DND-41 (cell line): ENCODE measurements at regions not wholly inside any gene's neighbourhood (a gene's known extent, or its start where the extent isn't known, plus 50 kb on each side); places are given as distances from the start of the nearest gene placed in this dataset.

Experiments
- ATAC-seq: fragments of 200-7000 bp; cut with Tn5 transposase; 3 replicates; pipeline ENCODE4 v1.9.1; 2021; ENCODE audit warnings: low read depth; ENCODE audit not compliant: insufficient read depth
- DNase-seq: peaks from one replicate; pipeline ENCODE4 v3.0.0-alpha.2; 2020
- H2AFZ ChIP-seq: 2 replicates; pipeline ENCODE4 v1.6.0; 2012; ENCODE audit warnings: low read depth, low read length
- H3K27ac ChIP-seq: 2 replicates; pipeline ENCODE4 v1.5.1; 2012; ENCODE audit warnings: low read length, inconsistent platforms
- H3K27me3 ChIP-seq: fragments of 200-600 bp; sonication (generic); 2 replicates; pipeline ENCODE4 v1.6.0; 2012; ENCODE audit warnings: low read length, mild to moderate bottlenecking, inconsistent platforms; ENCODE audit not compliant: insufficient read depth, poor library complexity
- H3K36me3 ChIP-seq: 2 replicates; pipeline ENCODE4 v1.5.1; 2012; ENCODE audit warnings: low read length, inconsistent platforms; ENCODE audit not compliant: insufficient read depth
- H3K4me1 ChIP-seq: 2 replicates; pipeline ENCODE4 v1.5.1; 2012; ENCODE audit warnings: mild to moderate bottlenecking, low read length; ENCODE audit not compliant: insufficient read depth
- H3K4me2 ChIP-seq: 2 replicates; pipeline ENCODE4 v1.6.0; 2012; ENCODE audit warnings: mild to moderate bottlenecking, moderate library complexity, low read length, inconsistent platforms; ENCODE audit not compliant: insufficient read depth
- H3K4me3 ChIP-seq, 2 experiments: fragments of 200-600 bp in 1 of 2; shearing (Covaris generic) in 1 of 2; 2 replicates each; pipeline ENCODE4 v1.5.1; 2012 to 2016; ENCODE audit warnings: inconsistent platforms in 2 of 2, low read length in 2 of 2, mild to moderate bottlenecking in 2 of 2, low read depth in 1 of 2, moderate library complexity in 1 of 2
- H3K79me2 ChIP-seq: 2 replicates; pipeline ENCODE4 v1.6.0; 2012; ENCODE audit warnings: low read length, inconsistent platforms; ENCODE audit not compliant: insufficient read depth
- H3K9ac ChIP-seq: 2 replicates; pipeline ENCODE4 v1.6.0; 2012; ENCODE audit warnings: low read depth, mild to moderate bottlenecking, inconsistent platforms, low read length, moderate library complexity
- H3K9me3 ChIP-seq: 2 replicates; pipeline ENCODE4 v1.5.1; 2012; ENCODE audit warnings: low read length, moderate library complexity, mild to moderate bottlenecking, inconsistent platforms; ENCODE audit not compliant: insufficient read depth, severe bottlenecking
- H4K20me1 ChIP-seq: 2 replicates; pipeline ENCODE4 v1.6.0; 2012; ENCODE audit warnings: low read length; ENCODE audit not compliant: insufficient read depth
- CTCF ChIP-seq: IDR thresholded peaks from 2 replicates; pipeline ENCODE4 v1.5.1; 2012; ENCODE audit warnings: borderline replicate concordance, low read length, moderate library complexity, mild to moderate bottlenecking; ENCODE audit not compliant: poor library complexity, severe bottlenecking; ENCODE audit errors: extremely low read depth
- EZH2 ChIP-seq: IDR thresholded peaks from 3 replicates; pipeline ENCODE4 v1.6.1; 2012; ENCODE audit warnings: borderline replicate concordance, low read depth, mild to moderate bottlenecking, moderate library complexity, low read length, inconsistent platforms; ENCODE audit not compliant: severe bottlenecking

GRCh38 chr15:98506172-98506571 is 142.2 kb upstream of the IGF1R start:
- Histone ChIP-seq H2AFZ (no peak overlapping the region), H3K79me2 (no peaks in the 10 kb centered on the region), H3K36me3 (no peaks in the 10 kb centered on the region), H3K4me2 (no peak overlapping the region), H3K9me3 (no peaks in the 10 kb centered on the region), H4K20me1 (0 out of 2 replicates have a peak, but pooled peaks cover 2% of the 10 kb centered on the region), H3K9ac (no peak overlapping the region), H3K4me3 (no peak overlapping the region), H3K27ac (no peak overlapping the region), H3K27me3 (peaks cover 18% of the 10 kb centered on the region), H3K4me1 (no peaks in the 10 kb centered on the region)
- ATAC-seq: no peak
- no peak for DNase-seq
- TF ChIP-seq EZH2: no peak
- no peak for TF ChIP-seq CTCF

GRCh38 chr15:98506711-98507110 is 141.6 kb upstream of the IGF1R start:
- no peak overlapping the region for H3K9ac ChIP-seq
- H3K27me3 ChIP-seq: peaks cover 18% of the 10 kb centered on the region
- no peak overlapping the region for H3K27ac ChIP-seq
- no peak overlapping the region for H3K4me2 ChIP-seq
- no peaks in the 10 kb centered on the region for H3K36me3 ChIP-seq
- TF ChIP-seq CTCF (no peak), EZH2 (no peak)
- ATAC-seq (no peak), DNase-seq (no peak)
- H3K9me3 ChIP-seq: no peaks in the 10 kb centered on the region
- H3K4me1 ChIP-seq: no peaks in the 10 kb centered on the region
- H3K79me2 ChIP-seq: no peaks in the 10 kb centered on the region
- H2AFZ ChIP-seq: no peak overlapping the region
- H3K4me3 ChIP-seq: no peak overlapping the region
- H4K20me1 ChIP-seq: 0 out of 2 replicates have a peak, but pooled peaks cover 2% of the 10 kb centered on the region

- no peaks in the 10 kb centered on the region for H3K4me1 ChIP-seq
- ATAC-seq: no peak
- no peaks in the 10 kb centered on the region for H3K36me3 ChIP-seq
- no peaks in the 10 kb centered on the region for H3K27me3 ChIP-seq
- no peak for DNase-seq
- no peak overlapping the region for H3K4me3 ChIP-seq
- H3K79me2 ChIP-seq: no peaks in the 10 kb centered on the region
- no peak for TF ChIP-seq EZH2
- TF ChIP-seq CTCF: no peak
- H4K20me1 ChIP-seq: no peaks in the 10 kb centered on the region
- no peak overlapping the region for H3K27ac ChIP-seq
- H2AFZ ChIP-seq: no peak overlapping the region
- no peak overlapping the region for H3K4me2 ChIP-seq
- H3K9me3 ChIP-seq: no peaks in the 10 kb centered on the region
- H3K9ac ChIP-seq: no peak overlapping the region
Measured at GRCh38 chr15:98513428-98513986, 134.8 kb upstream of the IGF1R start.
